Endodermal cell (in vitro differentiated cells): ENCODE measurements at regions not wholly inside any gene's neighbourhood (a gene's known extent, or its start where the extent isn't known, plus 50 kb on each side); places are given as distances from the start of the nearest gene placed in this dataset.

ENCODE experiments used
- DNase-seq: peaks from one replicate; pipeline ENCODE4 v3.0.0-alpha.2; 2017
- H3K27ac ChIP-seq: 2 replicates; pipeline ENCODE4 v1.5.1; 2013; ENCODE audit warnings: mild to moderate bottlenecking, low read depth, low read length, moderate library complexity
- H3K27me3 ChIP-seq: 2 replicates; pipeline ENCODE4 v1.6.1; 2013; ENCODE audit warnings: mild to moderate bottlenecking, low read length, moderate library complexity; ENCODE audit not compliant: insufficient read depth, control insufficient read depth, poor library complexity, severe bottlenecking
- H3K36me3 ChIP-seq: 2 replicates; pipeline ENCODE4 v1.7.0; 2013; ENCODE audit warnings: mild to moderate bottlenecking, low read length, moderate library complexity; ENCODE audit not compliant: control insufficient read depth, insufficient read depth
- H3K4me1 ChIP-seq: one replicate; pipeline ENCODE4 v1.7.0; 2013; ENCODE audit warnings: low read length; ENCODE audit not compliant: control insufficient read depth, insufficient read depth
- H3K4me3 ChIP-seq: 2 replicates; pipeline ENCODE4 v1.5.1; 2013; ENCODE audit warnings: mild to moderate bottlenecking, low read length, moderate library complexity
- H3K9ac ChIP-seq: 2 replicates; pipeline ENCODE4 v1.6.1; 2013; ENCODE audit warnings: mild to moderate bottlenecking, low read length, moderate library complexity; ENCODE audit not compliant: poor library complexity, severe bottlenecking; ENCODE audit errors: extremely low read depth
- H3K9me3 ChIP-seq: 2 replicates; pipeline ENCODE4 v1.6.1; 2013; ENCODE audit warnings: mild to moderate bottlenecking, low read length, moderate library complexity; ENCODE audit not compliant: control insufficient read depth
- H3K27ac Mint-ChIP-seq: 2 replicates; pipeline ENCODE4 v1.8.0; 2020; ENCODE audit warnings: mixed read lengths
- H3K27me3 Mint-ChIP-seq: 2 replicates; pipeline ENCODE4 v1.8.0; 2021; ENCODE audit warnings: mild to moderate bottlenecking, mixed read lengths; ENCODE audit not compliant: insufficient read depth
- H3K36me3 Mint-ChIP-seq: 2 replicates; pipeline ENCODE4 v1.8.0; 2020; ENCODE audit warnings: low read depth, mixed read lengths
- H3K4me1 Mint-ChIP-seq: 2 replicates; pipeline ENCODE4 v1.8.0; 2020; ENCODE audit warnings: mixed read lengths
- H3K4me3 Mint-ChIP-seq: 2 replicates; pipeline ENCODE4 v1.8.0; 2020; ENCODE audit warnings: mild to moderate bottlenecking, moderate library complexity, mixed read lengths
- H3K9me3 Mint-ChIP-seq: 2 replicates; pipeline ENCODE4 v1.8.0; 2020; ENCODE audit warnings: mild to moderate bottlenecking, mixed read lengths
- CTCF ChIP-seq: fragments of 200-600 bp; sonication (generic); conservative IDR thresholded peaks from 2 replicates; pipeline ENCODE4 v1.5.0; 2021; ENCODE audit warnings: antibody characterized with exemption, mild to moderate bottlenecking
- WGBS, 2 experiments: methylation state at CpG; one replicate each; pipeline versions ENCODE4 v1.1.5 to v1.1.7; 2013; ENCODE audit warnings: missing lambda C conversion rate in 2 of 2, mixed read lengths in 1 of 2; ENCODE audit not compliant: insufficient coverage in 1 of 2, insufficient read length in 1 of 2; 5-methylcytosine and 5-hydroxymethylcytosine counted together

- peaks cover 9% of the 10 kb centered on the region for H3K9me3 Mint-ChIP-seq
- no peak for TF ChIP-seq CTCF
- H3K4me1 ChIP-seq, result no peaks in the 10 kb centered on the region
- H3K9ac ChIP-seq, result no peak overlapping the region
- no peak overlapping the region for H3K27ac ChIP-seq
- H3K36me3 ChIP-seq, result no peaks in the 10 kb centered on the region
- H3K4me3 Mint-ChIP-seq, result no peak overlapping the region
- DNase-seq, result no peak
- H3K27me3 Mint-ChIP-seq, result no peaks in the 10 kb centered on the region
- H3K4me1 Mint-ChIP-seq, result peaks cover 3% of the 10 kb centered on the region
- no peak overlapping the region for H3K27ac Mint-ChIP-seq
- no peak overlapping the region for H3K4me3 ChIP-seq
- no peaks in the 10 kb centered on the region for H3K27me3 ChIP-seq
- 100% methylated on average over 2 of the region's 2 CpGs; no CpG with 5 or more reads in 1 of the 2 experiments for WGBS, 2 experiments
- H3K36me3 Mint-ChIP-seq, result peaks cover 5% of the 10 kb centered on the region
- peaks cover 5% of the 10 kb centered on the region for H3K9me3 ChIP-seq
These were observed 1031.6 kb upstream of the CNTN5 start for GRCh38 chr11:97989121-97989520.

GRCh38 chr11:97990162-97990920 is 1030.4 kb upstream of the CNTN5 start:
- Mint-ChIP-seq H3K4me3 (no peak overlapping the region), H3K27ac (no peak overlapping the region), H3K9me3 (peaks cover 9% of the 10 kb centered on the region), H3K4me1 (peaks cover 3% of the 10 kb centered on the region), H3K36me3 (peaks cover 8% of the 10 kb centered on the region), H3K27me3 (no peaks in the 10 kb centered on the region)
- Histone ChIP-seq H3K27ac (no peak overlapping the region), H3K4me1 (no peaks in the 10 kb centered on the region), H3K9ac (no peak overlapping the region), H3K9me3 (peaks cover 5% of the 10 kb centered on the region), H3K36me3 (no peaks in the 10 kb centered on the region), H3K27me3 (no peaks in the 10 kb centered on the region), H3K4me3 (no peak overlapping the region)
- WGBS, 2 experiments, result 63 to 65% methylated on average over 3 of the region's 4 CpGs
- no peak for DNase-seq
- TF ChIP-seq CTCF, result no peak

GRCh38 chr11:97993562-97993961 is 1027.2 kb upstream of the CNTN5 start:
- Histone ChIP-seq H3K4me3 (no peak overlapping the region), H3K4me1 (peaks cover 9% of the 10 kb centered on the region), H3K27ac (no peak overlapping the region), H3K36me3 (no peaks in the 10 kb centered on the region), H3K9ac (no peak overlapping the region), H3K27me3 (no peaks in the 10 kb centered on the region), H3K9me3 (peaks cover 5% of the 10 kb centered on the region)
- Mint-ChIP-seq H3K27ac (no peak overlapping the region), H3K36me3 (peaks cover 8% of the 10 kb centered on the region), H3K27me3 (no peaks in the 10 kb centered on the region), H3K4me1 (peaks cover 16% of the 10 kb centered on the region), H3K4me3 (no peak overlapping the region), H3K9me3 (peaks cover 9% of the 10 kb centered on the region)
- WGBS, 2 experiments, result 93 to 96% methylated on average over 3 of the region's 4 CpGs
- no peak for DNase-seq
- TF ChIP-seq CTCF, result no peak
